ENCODE measurements at regions not wholly inside any gene's neighbourhood (a gene's known extent, or its start where the extent isn't known, plus 50 kb on each side); places are given as distances from the start of the nearest gene placed in this dataset.

DNA sequence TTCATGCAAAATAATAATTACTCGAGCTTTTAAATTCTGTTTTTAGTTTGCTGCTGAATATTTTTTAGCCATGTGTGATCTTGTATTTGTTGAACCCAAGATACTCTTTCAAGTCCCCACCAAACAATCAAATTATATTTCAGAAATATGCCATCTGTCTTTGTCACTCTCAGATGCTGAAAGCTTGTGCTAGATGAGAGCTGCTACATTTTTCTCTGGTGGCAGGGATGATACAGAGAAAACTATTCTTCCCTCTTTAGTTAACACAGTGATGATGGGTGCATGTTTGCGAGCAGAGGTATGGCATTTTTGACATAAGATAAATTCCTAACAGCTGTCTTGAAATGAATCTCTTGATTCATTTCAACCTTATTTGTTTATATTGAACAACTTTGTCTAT lies 100.6 kb upstream of the NPHP3 start:
- no peak for DNase-seq
- Histone ChIP-seq H3K27ac (ENCODE audit: low read length) (no peak overlapping the region), H3K9me2 (replicated peaks; ENCODE audit: low read length) (no peaks in the 10 kb centered on the region), H3K9ac (ENCODE audit: low read length) (no peak overlapping the region), H3K4me3 (ENCODE audit: low read length) (no peak overlapping the region), H3K79me2 (ENCODE audit: low read length) (no peaks in the 10 kb centered on the region), H2AFZ (ENCODE audit: low read length) (no peak overlapping the region), H3K4me1 (ENCODE audit: insufficient read depth, low read length) (no peaks in the 10 kb centered on the region), H4K20me1 (ENCODE audit: low read length) (no peaks in the 10 kb centered on the region), H3F3A (ENCODE audit: low read length, unreplicated experiment) (no peaks in the 10 kb centered on the region), H3K4me2 (ENCODE audit: low read length) (no peak overlapping the region), H3K9me3 (ENCODE audit: low read length) (no peaks in the 10 kb centered on the region), H3K27me3 (ENCODE audit: low read length) (no peaks in the 10 kb centered on the region), H3K36me3 (ENCODE audit: low read depth, low read length) (no peaks in the 10 kb centered on the region)
- BruUV-seq (replicated peaks), result no TSS peak
- ChIA-PET CTCF (no interaction called here), POLR2A (ENCODE audit: unreplicated experiment) (no interaction called here)
- intact Hi-C loops (cut with micrococcal nuclease), result no loop called here
- TF ChIP-seq, protein P1, sequence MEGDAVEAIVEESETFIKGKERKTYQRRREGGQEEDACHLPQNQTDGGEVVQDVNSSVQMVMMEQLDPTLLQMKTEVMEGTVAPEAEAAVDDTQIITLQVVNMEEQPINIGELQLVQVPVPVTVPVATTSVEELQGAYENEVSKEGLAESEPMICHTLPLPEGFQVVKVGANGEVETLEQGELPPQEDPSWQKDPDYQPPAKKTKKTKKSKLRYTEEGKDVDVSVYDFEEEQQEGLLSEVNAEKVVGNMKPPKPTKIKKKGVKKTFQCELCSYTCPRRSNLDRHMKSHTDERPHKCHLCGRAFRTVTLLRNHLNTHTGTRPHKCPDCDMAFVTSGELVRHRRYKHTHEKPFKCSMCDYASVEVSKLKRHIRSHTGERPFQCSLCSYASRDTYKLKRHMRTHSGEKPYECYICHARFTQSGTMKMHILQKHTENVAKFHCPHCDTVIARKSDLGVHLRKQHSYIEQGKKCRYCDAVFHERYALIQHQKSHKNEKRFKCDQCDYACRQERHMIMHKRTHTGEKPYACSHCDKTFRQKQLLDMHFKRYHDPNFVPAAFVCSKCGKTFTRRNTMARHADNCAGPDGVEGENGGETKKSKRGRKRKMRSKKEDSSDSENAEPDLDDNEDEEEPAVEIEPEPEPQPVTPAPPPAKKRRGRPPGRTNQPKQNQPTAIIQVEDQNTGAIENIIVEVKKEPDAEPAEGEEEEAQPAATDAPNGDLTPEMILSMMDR (conservative IDR thresholded peaks at IDR 0.05; ENCODE audit: low read depth, low read length), result no peak
- no peak for TF ChIP-seq EZH2phosphoT487 (IDR thresholded peaks at IDR 0.05; ENCODE audit: borderline replicate concordance, low read length)
- no peak for TF ChIP-seq EZH2 (IDR thresholded peaks at IDR 0.05; ENCODE audit: low read length, unreplicated experiment)
- ATAC-seq, result no peak

DNA sequence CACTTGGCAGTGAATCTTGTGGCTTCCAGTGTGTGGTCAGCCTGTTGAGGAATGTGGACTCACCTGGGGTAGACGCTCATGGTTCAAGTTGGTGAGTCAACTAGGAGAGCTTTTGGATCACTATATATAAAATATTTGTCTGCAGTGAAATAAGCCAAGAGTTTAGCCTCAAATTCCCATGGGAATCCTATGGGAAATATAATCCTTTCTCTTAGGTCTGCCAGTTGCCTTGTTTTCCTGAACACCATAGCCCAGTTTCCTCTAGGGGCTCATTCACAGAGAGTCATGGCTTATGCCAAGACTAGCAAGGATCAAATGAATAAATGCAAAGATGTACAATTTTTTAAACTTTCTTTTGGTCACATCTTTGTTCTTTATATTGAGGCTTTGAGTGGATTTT lies 100.1 kb upstream of the NPHP3 start:
- H3K27ac ChIP-seq (ENCODE audit: low read length), result no peak overlapping the region
- CTCF ChIA-PET, result no interaction called here
- no peaks in the 10 kb centered on the region for H3K27me3 ChIP-seq (ENCODE audit: low read length)
- DNase-seq, result no peak
- H3K9me2 ChIP-seq (replicated peaks; ENCODE audit: low read length), result no peaks in the 10 kb centered on the region
- no peaks in the 10 kb centered on the region for H3K4me1 ChIP-seq (ENCODE audit: insufficient read depth, low read length)
- H3K36me3 ChIP-seq (ENCODE audit: low read depth, low read length), result no peaks in the 10 kb centered on the region
- no peak for ATAC-seq
- H4K20me1 ChIP-seq (ENCODE audit: low read length), result no peaks in the 10 kb centered on the region
- no peak overlapping the region for H2AFZ ChIP-seq (ENCODE audit: low read length)
- TF ChIP-seq, protein P1 (conservative IDR thresholded peaks at IDR 0.05; ENCODE audit: low read depth, low read length), result no peak
- TF ChIP-seq EZH2phosphoT487 (IDR thresholded peaks at IDR 0.05; ENCODE audit: borderline replicate concordance, low read length) (no peak), EZH2 (IDR thresholded peaks at IDR 0.05; ENCODE audit: low read length, unreplicated experiment) (no peak)
- intact Hi-C loops (cut with micrococcal nuclease), result no loop called here
- no peaks in the 10 kb centered on the region for H3K79me2 ChIP-seq (ENCODE audit: low read length)
- no peak overlapping the region for H3K9ac ChIP-seq (ENCODE audit: low read length)
- no peak overlapping the region for H3K4me3 ChIP-seq (ENCODE audit: low read length)
- POLR2A ChIA-PET (ENCODE audit: unreplicated experiment), result no interaction called here
- BruUV-seq (replicated peaks), result no TSS peak
- no peak overlapping the region for H3K4me2 ChIP-seq (ENCODE audit: low read length)
- H3K9me3 ChIP-seq (ENCODE audit: low read length), result no peaks in the 10 kb centered on the region
- H3F3A ChIP-seq (ENCODE audit: low read length, unreplicated experiment), result no peaks in the 10 kb centered on the region

DNA sequence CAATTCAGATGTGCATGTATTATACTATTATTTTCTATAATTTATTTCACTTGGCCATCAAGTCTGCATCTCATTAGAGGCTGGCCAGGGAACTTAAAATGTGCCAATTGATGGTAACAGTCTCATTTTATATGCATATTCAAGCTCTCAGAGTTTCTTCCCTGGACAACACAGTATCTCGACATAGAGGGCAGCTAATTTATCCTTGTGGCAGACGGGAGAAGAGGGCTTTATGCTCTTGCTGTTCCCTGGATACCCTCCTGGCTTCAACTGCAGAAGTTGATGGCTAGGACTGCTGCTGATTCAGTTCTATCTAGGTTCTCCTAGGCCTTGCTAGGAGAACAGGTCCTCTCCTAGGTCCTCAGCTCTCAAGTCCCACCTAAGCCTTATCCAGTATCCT lies 99.1 kb upstream of the NPHP3 start:
- H3K4me3 ChIP-seq (ENCODE audit: low read length), result no peak overlapping the region
- no peaks in the 10 kb centered on the region for H3K9me3 ChIP-seq (ENCODE audit: low read length)
- ChIA-PET POLR2A (ENCODE audit: unreplicated experiment) (no interaction called here), CTCF (no interaction called here)
- TF ChIP-seq EZH2phosphoT487 (IDR thresholded peaks at IDR 0.05; ENCODE audit: borderline replicate concordance, low read length) (no peak), EZH2 (IDR thresholded peaks at IDR 0.05; ENCODE audit: low read length, unreplicated experiment) (no peak)
- TF ChIP-seq, protein P1 (conservative IDR thresholded peaks at IDR 0.05; ENCODE audit: low read depth, low read length), result no peak
- H3K4me2 ChIP-seq (ENCODE audit: low read length), result no peak overlapping the region
- no peaks in the 10 kb centered on the region for H4K20me1 ChIP-seq (ENCODE audit: low read length)
- DNase-seq (no peak), ATAC-seq (no peak)
- H3K36me3 ChIP-seq (ENCODE audit: low read depth, low read length), result no peaks in the 10 kb centered on the region
- H3K9me2 ChIP-seq (replicated peaks; ENCODE audit: low read length), result no peaks in the 10 kb centered on the region
- H2AFZ ChIP-seq (ENCODE audit: low read length), result no peak overlapping the region
- no peak overlapping the region for H3K27ac ChIP-seq (ENCODE audit: low read length)
- H3K27me3 ChIP-seq (ENCODE audit: low read length), result no peaks in the 10 kb centered on the region
- no peak overlapping the region for H3K9ac ChIP-seq (ENCODE audit: low read length)
- H3K79me2 ChIP-seq (ENCODE audit: low read length), result no peaks in the 10 kb centered on the region
- H3F3A ChIP-seq (ENCODE audit: low read length, unreplicated experiment), result no peaks in the 10 kb centered on the region
- intact Hi-C loops (cut with micrococcal nuclease), result no loop called here
- no TSS peak for BruUV-seq (replicated peaks)
- no peaks in the 10 kb centered on the region for H3K4me1 ChIP-seq (ENCODE audit: insufficient read depth, low read length)
